Right forelimb (tissue), 1 donor: ENCODE measurements at regions not wholly inside any gene's neighbourhood (a gene's known extent, or its start where the extent isn't known, plus 50 kb on each side); places are given as distances from the start of the nearest gene placed in this dataset.
A peak's percentile ranks its signal among the peaks of the same experiment; 100 is the strongest.
"Not testable (repeated sequence)": the region's sequence is repeated elsewhere in the genome, so short reads cannot be mapped to it uniquely, and the experiment has no call there.

Experiments
- DNase-seq: peaks from one replicate; pipeline ENCODE4 v3.0.0-alpha.2; 2018

- DNase-seq = no peak
Measured at GRCh38 chr10:30169342-30169741, 110.0 kb upstream of the JCAD start.

DNA sequence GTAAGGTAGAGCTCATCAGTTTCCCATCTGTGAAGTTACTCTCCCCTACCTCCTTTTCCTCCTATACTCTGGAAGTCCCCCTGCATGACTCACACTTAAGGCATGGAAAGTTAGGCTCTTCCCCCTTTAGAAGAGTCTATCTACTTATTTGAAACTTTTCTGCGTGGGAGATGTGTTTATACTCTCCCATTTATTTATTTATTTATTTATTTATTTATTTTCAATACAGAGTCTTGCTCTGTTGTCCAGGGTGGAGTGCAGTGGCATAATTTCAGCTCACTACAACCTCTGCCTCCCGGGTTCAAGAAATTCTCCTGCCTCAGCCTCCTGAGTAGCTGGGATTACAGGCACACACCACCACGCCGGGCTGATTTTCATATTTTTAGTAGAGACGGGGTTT, 107.5 kb upstream of the JCAD start:
- no peak for DNase-seq

DNA sequence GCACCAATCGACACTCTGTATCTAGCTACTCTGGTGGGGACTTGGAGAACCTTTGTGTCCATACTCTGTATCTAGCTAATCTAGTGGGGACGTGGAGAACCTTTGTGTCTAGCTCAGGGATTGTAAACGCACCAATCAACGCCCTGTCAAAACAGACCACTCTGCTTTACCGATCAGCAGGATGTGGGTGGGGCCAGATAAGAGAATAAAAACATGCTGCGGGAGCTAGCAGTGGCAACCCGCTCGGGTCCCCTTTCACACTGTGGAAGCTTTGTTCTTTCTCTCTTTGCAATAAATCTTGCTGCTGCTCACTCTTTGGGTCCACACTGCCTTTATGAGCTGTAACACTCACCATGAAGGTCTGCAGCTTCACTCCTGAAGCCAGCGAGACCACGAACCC, 104.0 kb upstream of the JCAD start:
- not testable (repeated sequence) for DNase-seq

- DNase-seq = not testable (repeated sequence)
Measured at GRCh38 chr10:30162796-30163195, 103.4 kb upstream of the JCAD start.

GRCh38 chr10:30160271-30160982, 101.0 kb upstream of the JCAD start:
- no peak for DNase-seq

DNA sequence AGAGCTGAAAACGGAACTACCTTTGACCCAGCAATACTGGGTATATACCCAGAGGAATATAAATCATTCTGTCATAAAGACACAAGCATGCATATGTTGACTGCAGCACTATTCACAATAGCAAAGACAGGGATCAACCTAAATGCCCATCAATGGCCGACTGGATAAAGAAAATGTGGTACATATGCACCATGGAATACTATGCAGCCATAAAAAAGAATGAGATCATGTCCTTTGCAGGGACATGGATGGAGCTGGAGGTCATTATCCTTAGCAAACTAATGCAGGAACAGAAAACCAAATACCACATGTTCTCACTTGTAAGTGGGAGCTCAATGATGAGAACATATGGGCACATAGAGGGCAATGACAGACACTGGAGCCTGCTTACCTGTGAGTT, 100.2 kb upstream of the JCAD start:
- DNase-seq = not testable (repeated sequence)

- no peak for DNase-seq
Measured at GRCh38 chr10:30158325-30158960, 99.1 kb upstream of the JCAD start.

GRCh38 chr10:30155401-30155800, 96.0 kb upstream of the JCAD start:
- no peak for DNase-seq

- DNase-seq = no peak
Measured at GRCh38 chr10:30154561-30154960, 95.2 kb upstream of the JCAD start.

GRCh38 chr10:30154126-30154525, 94.7 kb upstream of the JCAD start:
- no peak for DNase-seq

GRCh38 chr10:30151581-30152389, 92.4 kb upstream of the JCAD start:
- no peak for DNase-seq

DNA sequence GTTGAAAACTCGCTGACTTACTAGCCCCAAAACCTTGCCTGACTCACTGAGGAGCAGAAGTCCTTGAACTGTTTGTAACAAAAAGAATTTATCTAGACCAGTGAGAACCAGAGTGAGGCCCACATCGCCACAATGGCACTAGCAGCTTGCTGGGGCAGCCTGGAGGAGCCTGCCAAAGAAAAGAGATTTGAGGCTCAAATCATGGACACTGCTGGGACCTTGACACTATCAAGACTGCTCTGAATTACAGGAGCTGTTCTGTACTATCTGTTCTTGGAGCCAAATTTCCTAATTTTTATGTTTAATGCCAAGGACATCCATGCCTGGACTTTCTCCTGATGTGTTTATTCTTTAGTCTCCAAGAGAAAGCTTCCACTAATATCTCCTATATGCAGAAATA, 82.0 kb upstream of the JCAD start:
- DNase-seq = no peak

DNA sequence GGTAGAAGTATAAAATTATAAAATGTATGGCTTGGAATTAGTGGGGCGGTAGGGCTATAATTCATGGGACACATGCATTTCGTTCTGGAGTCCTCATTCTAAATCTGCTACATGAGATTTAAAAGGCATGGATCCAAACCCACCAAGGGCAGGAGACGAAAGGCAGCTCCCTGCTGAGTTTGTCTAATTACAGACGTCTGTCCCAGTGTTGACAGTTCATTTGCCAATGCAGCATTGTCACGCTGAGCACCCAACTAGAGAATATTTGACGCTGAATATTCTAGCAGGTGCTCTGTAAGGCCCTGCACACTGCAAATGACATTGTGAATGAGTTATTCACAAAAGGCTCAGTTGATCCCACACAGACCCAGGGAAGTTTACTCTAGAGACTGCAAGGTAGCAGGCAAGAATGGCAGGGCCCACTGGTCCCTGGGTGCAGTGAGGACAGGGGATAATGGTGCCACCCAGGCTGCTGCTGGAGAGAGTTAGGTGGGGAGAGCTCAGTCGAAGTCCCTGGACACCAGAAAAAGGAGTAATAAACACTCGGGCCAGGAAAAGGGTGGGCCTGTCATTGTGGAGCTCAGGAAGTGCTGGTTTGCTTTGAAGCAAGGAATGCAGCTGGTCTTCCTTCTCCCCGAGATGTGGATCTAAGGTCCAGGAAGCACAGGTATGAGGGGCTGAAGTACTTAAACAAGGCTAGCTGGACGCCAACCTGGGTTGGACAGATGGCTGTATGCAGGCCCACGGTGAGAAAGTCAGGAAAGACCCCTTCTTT, 75.0 kb upstream of the JCAD start:
- no peak for DNase-seq

GRCh38 chr10:30133198-30133597, 73.8 kb upstream of the JCAD start:
- DNase-seq = no peak

DNA sequence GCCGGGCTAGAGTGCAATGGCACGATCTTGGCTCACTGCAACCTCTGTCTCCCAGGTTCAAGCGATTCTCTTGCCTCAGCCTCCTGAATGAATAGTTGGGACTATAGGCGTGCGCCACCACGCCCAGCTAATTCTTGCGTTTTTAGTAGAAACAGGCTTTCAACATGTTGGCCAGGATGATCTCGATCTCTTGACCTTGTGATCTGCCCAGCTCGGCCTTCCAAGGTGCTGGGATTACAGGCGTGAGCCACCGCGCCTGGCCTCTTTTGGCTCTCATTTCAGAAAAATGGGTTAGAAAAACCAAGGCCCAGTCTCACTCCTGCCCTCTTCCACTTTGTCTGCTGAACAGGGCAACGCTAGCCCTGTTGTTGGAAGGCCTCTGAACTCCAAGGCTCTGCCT, 72.0 kb upstream of the JCAD start:
- not testable (repeated sequence) for DNase-seq

DNA sequence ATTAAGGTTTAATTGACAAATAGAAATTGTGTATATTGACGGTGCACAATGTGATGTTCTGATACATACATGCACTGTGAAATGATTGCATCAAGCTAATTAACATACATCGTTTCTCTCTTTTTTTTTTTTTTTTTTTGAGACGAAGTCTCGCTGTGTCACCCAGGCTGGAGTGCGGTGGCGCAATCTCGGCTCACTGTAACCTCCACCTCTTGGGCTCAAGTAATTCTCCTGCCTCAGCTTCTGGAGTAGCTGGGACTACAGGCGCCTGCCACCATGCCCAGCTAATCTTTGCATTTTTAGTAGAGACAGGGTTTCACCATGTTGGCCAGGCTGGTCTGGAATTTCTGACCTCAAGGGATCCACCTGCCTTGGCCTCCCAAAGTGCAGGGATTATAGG, 69.9 kb upstream of the JCAD start:
- DNase-seq = not testable (repeated sequence)

GRCh38 chr10:30127120-30127541, 67.7 kb upstream of the JCAD start:
- peak; percentile 68 for DNase-seq

GRCh38 chr10:30125496-30125895, 66.1 kb upstream of the JCAD start:
- no peak for DNase-seq

- DNase-seq = no peak
Measured at GRCh38 chr10:30124704-30125103, 65.3 kb upstream of the JCAD start.

GRCh38 chr10:30121401-30121800, 62.0 kb upstream of the JCAD start:
- no peak for DNase-seq

DNA sequence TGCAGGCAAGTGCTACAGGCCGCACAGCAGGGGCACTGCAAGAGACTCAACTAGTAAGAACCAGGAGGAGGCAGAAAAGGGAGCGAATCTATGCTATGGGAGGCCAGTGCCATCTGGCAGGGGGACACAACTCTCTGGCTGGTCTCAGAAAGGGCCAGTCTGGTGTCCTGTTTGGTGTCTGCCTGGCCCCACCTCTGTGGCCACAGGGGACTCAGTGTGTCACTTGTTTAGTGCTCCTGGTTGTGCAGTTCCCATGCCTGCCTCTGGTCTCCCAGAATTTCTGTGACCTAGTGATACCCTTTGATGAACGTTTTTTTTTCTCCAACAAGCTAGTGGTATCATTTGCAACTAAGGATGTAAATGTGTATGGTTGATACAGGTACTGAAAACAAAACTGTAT, 59.2 kb upstream of the JCAD start:
- no peak for DNase-seq

DNA sequence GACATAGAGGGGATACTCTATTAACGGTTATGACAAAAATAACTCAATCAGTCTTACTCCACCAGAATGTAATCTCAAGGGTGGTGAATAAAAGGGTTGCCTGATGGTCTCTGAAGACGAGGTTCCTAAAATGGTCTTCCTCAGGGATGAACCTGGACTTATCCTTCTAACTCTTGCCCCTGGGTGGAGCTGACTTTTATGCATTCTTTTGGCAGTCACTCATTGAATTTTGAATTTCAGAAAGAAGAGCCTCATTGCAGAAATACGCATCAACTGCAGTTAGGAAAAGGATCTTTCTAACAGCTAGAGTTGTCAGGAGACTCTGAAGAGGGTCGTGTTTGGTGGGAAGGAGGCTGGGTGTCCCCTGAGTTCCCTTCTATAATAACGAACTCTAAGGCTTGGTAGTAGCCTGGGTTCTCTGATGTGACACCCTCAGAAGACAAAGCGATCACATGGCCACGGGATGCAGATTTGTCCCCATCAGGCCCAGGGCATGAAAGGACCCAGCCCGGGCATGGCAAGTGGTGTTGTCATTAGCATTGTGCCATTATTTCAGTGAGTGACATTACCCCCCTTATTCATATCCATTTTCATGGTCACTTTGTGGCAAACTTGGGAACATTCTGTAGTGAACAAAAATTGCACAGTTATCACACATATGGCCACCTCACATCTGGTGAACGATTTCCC, 58.6 kb upstream of the JCAD start:
- DNase-seq = no peak
